GM12872 (cell line): ENCODE measurements at regions not wholly inside any gene's neighbourhood (a gene's known extent, or its start where the extent isn't known, plus 50 kb on each side); places are given as distances from the start of the nearest gene placed in this dataset.

ENCODE experiments used
- TF ChIP-seq, protein P1 (sequence below): IDR thresholded peaks from 3 replicates; pipeline ENCODE4 v1.5.1; 2011; ENCODE audit warnings: low read depth, mild to moderate bottlenecking, low read length, moderate library complexity; ENCODE audit not compliant: insufficient read depth

DNA sequence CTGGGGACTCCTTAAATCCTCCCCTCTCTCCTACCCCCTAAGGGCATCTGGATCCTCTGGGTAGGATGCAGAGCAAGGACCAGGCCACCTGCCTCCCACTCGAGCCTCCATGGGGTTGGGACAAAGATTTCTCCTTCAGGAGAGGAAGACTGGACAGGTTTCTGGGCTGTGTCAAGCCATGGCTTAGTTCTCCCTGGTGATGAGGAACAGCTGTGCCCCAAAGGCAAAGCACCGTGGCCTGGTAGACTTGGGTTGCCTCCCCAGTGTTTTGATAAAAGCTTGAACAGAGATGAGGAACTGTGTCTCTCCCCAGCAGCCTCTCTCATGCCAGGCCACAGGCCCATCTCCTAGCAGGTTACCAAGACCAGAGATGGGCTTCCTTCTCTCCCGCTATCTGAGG is 238.3 kb downstream of the WDR11 start:
- TF ChIP-seq, protein P1, sequence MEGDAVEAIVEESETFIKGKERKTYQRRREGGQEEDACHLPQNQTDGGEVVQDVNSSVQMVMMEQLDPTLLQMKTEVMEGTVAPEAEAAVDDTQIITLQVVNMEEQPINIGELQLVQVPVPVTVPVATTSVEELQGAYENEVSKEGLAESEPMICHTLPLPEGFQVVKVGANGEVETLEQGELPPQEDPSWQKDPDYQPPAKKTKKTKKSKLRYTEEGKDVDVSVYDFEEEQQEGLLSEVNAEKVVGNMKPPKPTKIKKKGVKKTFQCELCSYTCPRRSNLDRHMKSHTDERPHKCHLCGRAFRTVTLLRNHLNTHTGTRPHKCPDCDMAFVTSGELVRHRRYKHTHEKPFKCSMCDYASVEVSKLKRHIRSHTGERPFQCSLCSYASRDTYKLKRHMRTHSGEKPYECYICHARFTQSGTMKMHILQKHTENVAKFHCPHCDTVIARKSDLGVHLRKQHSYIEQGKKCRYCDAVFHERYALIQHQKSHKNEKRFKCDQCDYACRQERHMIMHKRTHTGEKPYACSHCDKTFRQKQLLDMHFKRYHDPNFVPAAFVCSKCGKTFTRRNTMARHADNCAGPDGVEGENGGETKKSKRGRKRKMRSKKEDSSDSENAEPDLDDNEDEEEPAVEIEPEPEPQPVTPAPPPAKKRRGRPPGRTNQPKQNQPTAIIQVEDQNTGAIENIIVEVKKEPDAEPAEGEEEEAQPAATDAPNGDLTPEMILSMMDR = no peak

- TF ChIP-seq, protein P1 = no peak
These were observed 241.0 kb downstream of the WDR11 start for GRCh38 chr10:121091961-121092719.

GRCh38 chr10:121092720-121093095 is 241.5 kb downstream of the WDR11 start:
- TF ChIP-seq, protein P1 = no peak

GRCh38 chr10:121096617-121097431 is 245.7 kb downstream of the WDR11 start:
- TF ChIP-seq, protein P1 = no peak

GRCh38 chr10:121098211-121098610 is 247.0 kb downstream of the WDR11 start:
- TF ChIP-seq, protein P1 = no peak

DNA sequence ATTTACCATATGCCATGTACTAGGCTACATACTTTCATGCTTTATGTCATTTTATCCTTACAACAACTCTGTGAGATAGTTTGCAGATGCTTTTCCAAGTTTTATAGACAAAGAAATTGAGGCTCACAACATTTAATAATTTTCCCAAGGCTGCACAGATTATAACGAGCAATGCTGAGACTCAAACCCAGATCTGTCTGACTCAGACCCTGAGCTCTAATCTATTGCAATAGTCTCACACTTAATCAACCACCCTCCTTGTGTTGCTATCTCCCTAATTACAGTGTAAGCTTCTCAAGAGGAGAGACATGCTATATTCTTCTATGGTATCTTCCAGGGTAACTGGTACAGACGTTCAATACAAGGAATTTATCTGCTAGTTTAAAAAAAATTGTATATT is 247.6 kb downstream of the WDR11 start:
- TF ChIP-seq, protein P1 = no peak

GRCh38 chr10:121099181-121099580 is 248.0 kb downstream of the WDR11 start:
- TF ChIP-seq, protein P1 = no peak
